ENCODE measurements at regions not wholly inside any gene's neighbourhood (a gene's known extent, or its start where the extent isn't known, plus 50 kb on each side); places are given as distances from the start of the nearest gene placed in this dataset.

DNA sequence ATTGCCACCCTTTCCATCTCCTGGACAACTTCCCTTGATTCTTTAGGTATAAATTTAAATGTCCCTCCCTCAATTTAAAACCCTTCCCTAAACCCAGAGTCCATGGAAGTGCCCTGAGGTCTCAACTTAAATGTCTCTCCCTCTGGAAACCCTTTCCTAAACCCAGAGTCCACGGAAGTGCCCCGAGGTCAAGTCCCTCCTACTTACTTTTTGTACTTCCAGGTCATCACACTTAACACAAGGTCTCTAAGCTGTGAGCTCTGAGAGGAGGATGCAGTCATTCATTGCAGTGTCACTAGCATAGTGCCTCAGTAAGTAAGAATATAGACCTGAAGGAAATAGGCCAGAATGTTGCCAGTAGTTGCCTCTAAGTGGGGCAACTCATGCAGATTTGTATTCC is 78.2 kb upstream of the BNC1 start:
- no peak for TF ChIP-seq CTCF (IDR thresholded peaks at IDR 0.05; ENCODE audit: insufficient read depth, low read depth, low read length)
- no peak for DNase-seq (ENCODE audit: low read depth)

DNA sequence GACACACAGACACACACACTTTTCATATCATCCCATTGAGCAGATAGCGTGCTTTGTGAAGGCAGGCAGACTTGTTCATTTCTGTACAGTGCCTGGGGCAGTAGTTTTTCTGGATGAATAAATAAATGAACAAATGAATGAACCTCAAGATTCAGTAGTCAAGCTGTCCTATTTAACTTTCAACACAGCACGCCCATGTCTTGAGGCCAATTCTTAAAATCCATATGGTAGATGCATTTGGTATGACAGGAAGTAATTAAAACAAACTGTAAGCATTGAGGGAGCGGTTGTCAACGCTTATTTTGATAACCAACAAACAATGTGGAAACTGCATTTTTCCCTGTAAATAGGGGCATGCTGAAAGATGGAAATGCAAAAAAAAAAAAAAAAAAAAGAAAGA is 80.0 kb upstream of the BNC1 start:
- peak overlapping the region; percentile 52 for H3K4me3 ChIP-seq (ENCODE audit: low read depth, low read length)
- DNase-seq (ENCODE audit: low read depth), result peak; percentile 55
- TF ChIP-seq CTCF (IDR thresholded peaks at IDR 0.05; ENCODE audit: insufficient read depth, low read depth, low read length), result no peak

More for the DNA sequence above, 78.2 kb upstream of the BNC1 start:
- H3K4me3 ChIP-seq (ENCODE audit: low read depth, low read length), result no peak overlapping the region

DNA sequence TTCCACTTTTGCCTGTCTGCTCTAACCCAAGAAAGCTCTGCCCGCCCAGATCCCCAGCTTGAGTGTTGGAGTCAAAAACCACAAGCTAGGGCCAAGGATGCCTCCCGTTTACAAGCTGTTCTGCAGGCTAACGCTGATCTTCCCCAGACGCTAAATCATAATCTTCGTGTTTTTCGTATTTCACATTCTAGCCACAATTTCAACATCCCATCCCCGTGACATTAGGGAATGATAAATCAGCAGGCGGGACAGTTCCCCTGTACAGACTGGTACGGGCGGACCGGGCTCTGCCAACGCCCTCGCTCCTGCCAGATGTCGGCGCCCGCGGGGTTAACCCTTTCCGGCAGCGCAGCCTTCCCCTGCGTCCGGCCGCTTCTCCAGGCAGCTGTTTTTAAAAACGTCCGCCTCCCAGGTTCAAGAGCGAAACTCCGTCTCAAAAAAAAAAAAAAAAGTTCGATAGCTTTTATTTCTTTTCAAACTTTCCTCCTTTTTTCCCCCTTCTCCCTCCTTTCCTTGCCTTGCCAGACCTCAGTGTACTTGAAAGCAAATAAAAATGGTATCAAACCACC is 81.0 kb upstream of the BNC1 start:
- no peak for TF ChIP-seq CTCF (IDR thresholded peaks at IDR 0.05; ENCODE audit: insufficient read depth, low read depth, low read length)
- H3K4me3 ChIP-seq (ENCODE audit: low read depth, low read length), result peak overlapping the region; percentile 52
- DNase-seq (ENCODE audit: low read depth), result peak; percentile 99

DNA sequence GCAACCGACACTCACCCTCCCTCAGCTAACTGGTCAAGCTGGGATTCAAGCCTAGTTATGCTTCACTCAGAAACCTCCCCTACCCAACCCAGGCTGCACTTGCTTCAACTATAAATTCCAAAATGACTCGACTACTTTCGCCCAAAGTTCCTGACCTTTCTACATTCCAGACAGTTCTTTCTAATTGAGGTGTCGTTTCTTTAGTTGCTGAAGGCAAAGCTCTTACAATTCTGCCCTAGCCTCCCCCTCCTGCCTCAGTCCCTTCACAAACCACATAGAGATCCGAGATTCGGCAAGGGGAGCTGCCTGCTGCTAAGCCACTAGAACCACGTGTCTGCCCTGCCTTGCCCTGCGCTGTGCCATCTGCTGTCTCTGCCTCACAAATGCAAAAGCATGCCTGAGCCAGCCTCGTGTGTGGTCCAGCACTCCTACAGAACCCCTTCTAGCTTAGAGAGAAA is 74.7 kb upstream of the SH3GL3 start:
- DNase-seq (ENCODE audit: low read depth), result peak; percentile 24
- no peak for TF ChIP-seq CTCF (IDR thresholded peaks at IDR 0.05; ENCODE audit: insufficient read depth, low read depth, low read length)
- no peak overlapping the region for H3K4me3 ChIP-seq (ENCODE audit: low read depth, low read length)

DNA sequence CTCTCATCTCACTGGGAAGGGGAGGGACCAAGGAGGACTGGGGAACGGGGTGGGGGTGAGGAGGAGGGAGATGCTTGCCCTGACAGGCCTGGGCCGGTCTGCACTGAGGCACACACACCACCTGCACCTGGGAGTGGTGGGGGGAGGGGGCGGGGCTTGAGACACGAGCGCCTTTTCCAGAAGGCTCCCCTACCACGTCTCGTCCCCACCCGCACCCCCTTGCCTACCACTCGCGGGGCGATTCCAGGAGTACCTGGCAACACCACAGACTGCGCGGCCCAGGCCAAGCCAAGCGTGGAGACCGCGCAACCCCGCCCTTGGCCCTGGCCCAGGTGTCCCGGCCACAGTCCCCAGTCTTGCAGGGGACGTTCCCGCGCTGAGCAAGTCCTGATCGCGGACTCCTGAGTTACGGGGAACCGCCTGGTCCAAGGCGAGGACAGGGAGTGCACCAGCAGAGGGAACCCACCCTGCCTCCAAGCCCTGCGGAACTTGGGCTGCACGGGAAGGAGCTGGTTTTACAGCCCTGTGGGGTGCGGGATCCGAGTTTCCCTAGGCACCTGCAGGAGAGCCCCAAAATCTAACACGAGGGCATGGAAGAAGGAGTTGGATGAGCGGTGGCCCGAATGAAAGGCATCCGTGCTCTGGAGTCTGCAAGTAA is 68.1 kb upstream of the SH3GL3 start:
- no peak for DNase-seq (ENCODE audit: low read depth)
- no peak for TF ChIP-seq CTCF (IDR thresholded peaks at IDR 0.05; ENCODE audit: insufficient read depth, low read depth, low read length)
- H3K4me3 ChIP-seq (ENCODE audit: low read depth, low read length), result no peak overlapping the region

DNA sequence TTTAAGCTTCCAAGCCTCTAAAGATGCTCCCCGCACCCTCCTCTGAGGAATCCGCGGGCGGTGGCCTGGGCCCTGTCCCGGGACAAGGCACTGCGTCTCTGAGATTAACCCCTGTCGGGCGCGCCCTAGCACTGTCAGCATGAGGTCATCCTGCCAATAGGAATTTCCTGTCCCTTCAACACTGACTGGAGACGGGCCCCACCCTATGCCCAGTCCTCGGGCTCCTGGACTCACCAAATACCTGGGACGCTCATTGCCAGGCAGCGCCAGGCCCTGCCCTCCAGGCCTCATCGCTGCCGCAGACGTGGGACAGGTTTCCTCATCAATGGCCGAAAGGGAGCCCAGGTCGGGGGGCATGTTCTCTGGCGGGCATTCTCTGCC is 67.6 kb upstream of the SH3GL3 start:
- H3K4me3 ChIP-seq (ENCODE audit: low read depth, low read length), result no peak overlapping the region
- TF ChIP-seq CTCF (IDR thresholded peaks at IDR 0.05; ENCODE audit: insufficient read depth, low read depth, low read length), result no peak
- peak; percentile 38 for DNase-seq (ENCODE audit: low read depth)

GRCh38 chr15:83380059-83380458 is 67.1 kb upstream of the SH3GL3 start:
- DNase-seq (ENCODE audit: low read depth), result no peak
- no peak overlapping the region for H3K4me3 ChIP-seq (ENCODE audit: low read depth, low read length)
- TF ChIP-seq CTCF (IDR thresholded peaks at IDR 0.05; ENCODE audit: insufficient read depth, low read depth, low read length), result no peak
